ENCODE measurements at regions not wholly inside any gene's neighbourhood (a gene's known extent, or its start where the extent isn't known, plus 50 kb on each side); places are given as distances from the start of the nearest gene placed in this dataset.

- TF ChIP-seq CTCF (IDR thresholded peaks at IDR 0.05), result no peak
- no peak for TF ChIP-seq POLR2A (IDR thresholded peaks at IDR 0.05)
Observed at GRCh38 chr3:67154429-67154828, 156.3 kb downstream of the KBTBD8 start.
